ENCODE measurements at regions not wholly inside any gene's neighbourhood (a gene's known extent, or its start where the extent isn't known, plus 50 kb on each side); places are given as distances from the start of the nearest gene placed in this dataset.
A peak's percentile ranks its signal among the peaks of the same experiment; 100 is the strongest.

DNA sequence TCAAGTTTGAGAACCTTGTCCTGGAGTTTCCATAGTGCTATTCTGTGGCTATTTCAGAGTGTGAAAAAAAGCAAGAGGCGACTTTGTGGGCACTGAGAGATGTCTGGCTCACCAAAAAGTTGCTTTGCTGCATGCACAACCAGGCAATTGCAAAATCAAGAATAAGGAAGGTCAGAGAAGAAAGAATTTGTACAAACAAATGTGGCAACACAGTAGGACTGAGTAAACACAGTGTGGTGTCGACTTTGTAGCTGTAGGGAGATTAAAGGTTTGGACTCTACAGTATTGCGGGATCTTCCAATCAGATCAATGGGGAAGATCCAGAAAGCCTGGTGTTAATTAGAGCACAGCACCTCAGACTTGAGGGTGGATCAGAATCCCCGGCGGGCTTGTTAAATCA is 88.1 kb upstream of the PLPP4 start:
- DNase-seq (ENCODE audit: low read depth), result no peak

DNA sequence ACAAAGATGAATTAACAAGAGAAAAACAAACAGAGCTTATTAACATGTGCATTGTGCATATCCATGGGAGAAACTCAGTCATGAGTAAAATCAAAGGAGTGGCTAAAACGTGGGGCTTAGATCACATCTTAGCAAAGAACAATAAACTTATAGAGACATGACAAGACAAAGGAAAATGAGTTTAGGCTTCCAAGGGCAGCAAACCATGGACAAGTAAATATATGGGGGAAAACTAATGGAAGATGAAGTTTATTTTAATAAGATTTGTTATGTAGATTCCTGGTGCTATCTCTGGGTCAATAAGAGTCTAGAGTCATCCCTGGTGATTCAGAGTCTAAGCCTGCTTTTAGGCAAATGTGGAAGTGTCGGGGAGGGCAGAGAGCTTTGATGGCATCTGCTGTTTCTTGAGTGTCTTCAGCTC is 87.2 kb upstream of the PLPP4 start:
- DNase-seq (ENCODE audit: low read depth), result peak; percentile 4

DNA sequence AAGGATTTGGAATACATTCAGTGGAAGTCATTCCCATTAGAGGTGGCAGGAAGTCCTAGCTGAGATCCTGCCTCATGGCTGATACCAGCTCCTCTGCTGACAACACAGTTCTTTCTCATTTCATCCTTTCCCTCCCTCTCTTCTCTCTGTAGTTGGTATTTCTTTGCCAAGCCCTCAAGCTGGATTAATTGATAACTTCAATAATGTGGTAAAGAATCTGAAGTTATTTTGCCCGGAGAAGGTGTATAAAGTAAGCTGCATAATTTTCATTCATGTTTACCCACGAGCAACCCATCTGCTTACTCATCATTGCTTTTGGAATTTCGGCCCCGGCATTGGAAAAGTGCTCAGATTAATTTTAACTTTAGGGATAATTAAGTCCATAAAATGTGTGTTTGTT is 85.2 kb upstream of the PLPP4 start:
- no peak for DNase-seq (ENCODE audit: low read depth)

DNA sequence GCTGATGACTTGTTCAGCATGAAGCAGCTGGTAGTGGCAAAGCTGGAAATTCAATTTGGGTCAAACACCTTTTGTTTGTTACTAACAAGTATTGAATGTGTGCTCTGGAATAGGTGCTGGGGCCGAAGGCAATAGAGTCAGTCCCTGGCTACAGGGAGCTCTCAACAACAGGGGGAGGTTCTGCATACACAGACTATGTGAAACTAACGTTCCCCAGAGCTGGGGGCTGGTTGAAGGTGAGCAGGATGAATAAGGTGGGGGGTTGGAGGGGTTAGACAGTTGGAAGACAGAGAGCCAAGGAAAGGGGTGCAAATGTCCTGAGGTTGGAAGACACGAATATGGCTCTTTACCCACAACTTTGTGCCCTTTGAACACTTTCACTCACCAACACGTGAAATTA is 84.1 kb upstream of the PLPP4 start:
- no peak for DNase-seq (ENCODE audit: low read depth)

DNA sequence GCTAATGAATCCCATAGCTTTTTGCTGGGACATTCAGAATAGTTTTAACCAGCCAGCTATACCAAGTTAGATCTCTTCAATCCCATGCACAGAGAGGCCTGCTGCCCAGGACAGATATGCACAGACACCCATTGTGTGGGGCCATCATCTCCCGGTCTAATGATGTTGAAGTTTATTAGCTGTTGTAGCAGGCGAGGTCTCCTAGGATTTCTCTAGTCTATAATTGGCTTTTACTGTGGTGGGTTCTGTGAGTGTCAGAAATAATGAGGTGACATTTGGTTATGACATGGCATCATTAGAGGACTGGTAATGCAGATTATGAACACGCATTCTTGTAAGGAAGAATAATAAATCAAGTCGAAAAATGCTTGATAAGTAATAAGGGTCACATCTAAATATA is 81.4 kb upstream of the PLPP4 start:
- DNase-seq (ENCODE audit: low read depth), result no peak

DNA sequence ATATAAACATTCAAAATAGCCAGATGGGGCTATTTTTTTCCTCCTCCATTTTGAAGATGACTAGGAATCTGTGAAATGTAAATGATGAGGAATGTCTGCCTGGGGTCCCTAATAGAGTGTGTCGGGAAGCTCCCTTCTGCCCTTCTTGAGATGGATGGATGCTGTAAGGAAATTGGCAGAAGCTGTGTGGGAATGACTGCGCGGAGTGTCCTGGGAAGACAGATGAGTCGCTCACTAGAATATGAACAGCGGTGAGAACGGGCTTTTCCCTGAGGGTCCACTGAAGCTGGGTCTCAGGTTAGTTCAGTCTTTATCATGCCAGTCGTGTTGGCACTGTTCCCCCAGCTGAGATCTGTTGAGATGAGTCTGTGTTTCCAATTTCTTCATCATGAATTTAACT is 75.1 kb upstream of the PLPP4 start:
- DNase-seq (ENCODE audit: low read depth), result no peak

DNA sequence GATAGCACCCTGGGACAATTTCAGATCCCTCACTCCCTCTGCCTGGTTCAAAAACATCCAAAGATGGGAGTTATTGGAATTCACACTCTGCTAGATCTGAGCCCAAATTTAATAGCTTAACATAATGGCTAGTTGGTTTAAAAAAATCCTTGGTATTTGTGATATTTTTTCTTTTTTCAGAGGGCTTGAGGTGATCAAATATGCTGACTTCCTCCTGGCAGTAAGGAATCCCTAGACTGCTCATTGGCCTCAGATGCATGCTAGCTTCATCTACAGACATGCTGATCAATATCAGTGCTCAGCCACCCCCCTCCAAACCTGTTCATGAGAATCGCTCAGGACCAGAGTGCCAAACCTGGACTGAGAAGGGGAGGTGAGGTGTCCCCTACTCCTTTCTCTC is 74.7 kb upstream of the PLPP4 start:
- no peak for DNase-seq (ENCODE audit: low read depth)

DNA sequence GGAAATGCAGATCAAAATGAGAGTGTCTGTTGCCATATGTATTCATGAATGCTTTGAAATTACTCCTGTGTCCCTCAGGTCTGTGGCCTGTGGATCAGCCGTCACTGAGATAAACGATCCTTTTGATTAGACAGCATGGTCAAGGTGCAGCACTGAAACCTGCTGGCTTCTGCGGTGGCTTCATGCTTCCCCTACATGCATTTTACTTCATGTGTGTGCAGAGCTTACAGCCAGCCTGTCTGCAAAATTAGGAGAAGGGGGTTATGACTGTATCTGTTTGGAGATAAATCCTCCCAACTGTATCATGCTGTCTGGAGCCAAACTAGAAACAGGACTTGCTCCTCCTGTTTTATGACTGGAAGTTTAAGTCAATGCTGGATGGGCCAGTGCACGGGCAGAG is 71.0 kb upstream of the PLPP4 start:
- no peak for DNase-seq (ENCODE audit: low read depth)

DNA sequence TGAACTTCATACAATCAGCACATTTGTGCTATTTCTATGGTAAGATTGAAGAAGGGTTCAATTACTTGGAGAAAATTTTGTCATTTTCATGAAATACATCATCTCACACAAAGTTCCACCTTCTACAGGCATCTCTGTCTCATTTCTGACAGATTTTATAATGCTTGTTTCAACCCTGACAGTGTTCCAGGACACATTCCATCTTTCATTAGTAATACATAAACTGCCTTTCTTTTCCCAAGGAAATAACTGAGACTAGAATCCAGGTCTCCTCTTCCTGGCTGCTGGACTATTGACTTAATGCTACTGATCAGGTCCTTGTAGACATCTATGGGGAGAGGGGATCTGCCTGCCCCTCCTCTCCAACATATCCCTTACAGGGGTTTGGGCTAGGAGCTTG is 70.1 kb upstream of the PLPP4 start:
- no peak for DNase-seq (ENCODE audit: low read depth)

DNA sequence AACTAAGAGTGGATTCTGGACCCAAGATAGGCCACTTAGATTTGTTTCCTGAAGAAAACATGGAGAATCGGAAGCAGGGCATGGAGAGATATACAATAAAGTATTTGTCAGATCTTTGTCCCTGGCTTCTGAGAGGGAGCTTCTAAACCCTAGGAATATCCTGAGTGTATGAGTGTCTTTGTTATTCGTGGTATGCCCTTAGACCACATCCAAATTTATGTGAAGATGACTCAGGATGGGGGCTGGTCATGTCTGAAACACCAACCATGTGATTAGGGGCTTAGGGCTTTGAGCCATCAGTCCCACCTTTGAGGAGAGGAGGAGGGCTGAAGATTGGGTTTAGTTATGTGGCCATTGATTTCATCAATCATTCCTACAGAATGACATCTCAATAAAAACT is 69.7 kb upstream of the PLPP4 start:
- DNase-seq (ENCODE audit: low read depth), result peak; percentile 29

DNA sequence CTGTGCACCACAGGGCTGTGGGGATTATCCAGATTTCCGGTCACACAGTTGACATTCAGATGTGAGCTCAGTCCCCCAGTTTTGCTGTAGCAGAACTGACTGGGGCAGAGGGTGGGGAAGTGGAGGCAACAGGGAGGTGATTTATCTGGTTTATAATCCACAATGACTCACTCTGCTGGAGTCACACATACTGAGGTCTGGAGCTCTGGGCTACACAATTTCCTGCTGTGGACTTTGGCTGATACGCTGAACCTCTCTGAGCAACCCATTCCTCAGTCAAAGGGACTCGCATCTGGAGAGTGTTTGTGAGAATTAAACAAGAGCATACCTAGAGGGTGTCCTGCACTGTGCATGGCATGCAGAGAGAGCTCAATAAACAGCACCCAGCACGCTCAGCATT is 64.8 kb upstream of the PLPP4 start:
- no peak for DNase-seq (ENCODE audit: low read depth)

DNA sequence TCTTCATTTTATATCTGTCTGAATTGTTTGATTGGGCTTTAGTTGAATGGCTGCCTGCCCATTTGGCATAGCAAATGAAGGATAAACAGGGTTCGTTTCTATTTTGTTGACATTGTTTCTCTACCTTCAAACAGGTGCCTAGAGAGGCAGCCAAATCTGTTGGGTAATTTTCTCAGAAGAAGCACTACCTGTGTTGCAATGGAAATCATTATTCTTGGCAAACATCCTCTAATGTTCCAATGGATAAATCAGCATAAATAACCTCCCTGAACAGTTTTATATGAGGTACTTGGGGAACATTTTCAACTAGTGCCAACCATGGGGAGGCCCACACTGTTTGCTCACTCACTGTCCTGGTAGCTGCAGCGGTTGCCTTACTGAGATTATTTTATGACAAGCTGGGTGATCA is 64.4 kb upstream of the PLPP4 start:
- no peak for DNase-seq (ENCODE audit: low read depth)

DNA sequence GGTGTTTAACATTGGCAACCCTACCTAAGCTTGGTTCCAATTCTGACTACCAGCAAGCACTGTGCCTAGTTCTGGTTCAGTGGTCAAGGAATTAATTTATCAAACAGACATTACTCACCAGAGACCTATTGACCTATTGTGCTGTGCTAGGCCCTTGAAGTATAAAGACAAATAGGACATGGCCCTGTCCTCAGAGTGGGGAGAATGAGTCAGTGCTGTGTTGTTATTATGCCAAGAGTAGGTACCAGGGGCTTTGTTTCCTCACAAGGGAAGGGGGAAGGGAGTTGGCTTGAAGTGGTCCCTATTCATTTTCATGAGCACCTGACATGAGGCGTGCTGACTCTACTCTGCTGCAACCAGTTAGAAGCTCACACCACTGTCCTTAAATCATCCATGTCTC is 62.6 kb upstream of the PLPP4 start:
- DNase-seq (ENCODE audit: low read depth), result peak; percentile 23

DNA sequence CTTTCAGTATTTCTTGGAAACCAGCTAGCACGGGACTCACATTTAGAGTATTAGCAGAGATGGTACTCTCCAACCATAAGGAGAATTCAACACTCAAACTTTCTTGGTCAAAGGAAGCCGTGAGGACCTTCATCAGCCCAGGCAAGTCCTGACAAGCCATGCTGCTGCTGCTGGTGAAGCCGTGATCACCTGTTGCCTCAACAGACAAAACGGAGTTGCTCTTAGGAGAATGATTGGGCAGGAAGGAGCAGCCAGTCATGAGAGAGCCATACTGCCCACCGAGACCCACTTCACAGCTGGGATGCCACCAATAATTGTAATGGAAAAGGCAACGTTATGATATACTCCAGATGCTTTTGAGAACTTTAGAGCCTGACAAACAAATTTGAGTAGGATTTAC is 60.8 kb upstream of the PLPP4 start:
- DNase-seq (ENCODE audit: low read depth), result no peak

DNA sequence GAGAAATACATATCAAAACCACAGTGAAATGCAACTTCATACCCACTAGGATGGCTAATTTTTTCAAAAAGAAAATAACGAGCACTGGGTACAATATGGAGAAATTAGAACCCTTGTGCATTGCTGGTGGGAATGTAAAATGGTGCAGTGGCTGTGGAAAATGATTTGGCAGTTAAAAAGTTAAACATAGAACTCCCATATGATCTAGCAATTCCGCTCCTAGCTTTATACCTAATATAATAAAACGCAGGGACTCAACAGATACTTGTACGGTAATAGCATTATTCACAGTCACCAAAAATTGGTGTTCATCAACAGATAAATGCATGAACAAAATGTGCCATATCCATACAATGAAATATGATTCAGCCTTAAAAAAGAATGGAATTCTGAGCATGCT is 58.8 kb upstream of the PLPP4 start:
- no peak for DNase-seq (ENCODE audit: low read depth)

DNA sequence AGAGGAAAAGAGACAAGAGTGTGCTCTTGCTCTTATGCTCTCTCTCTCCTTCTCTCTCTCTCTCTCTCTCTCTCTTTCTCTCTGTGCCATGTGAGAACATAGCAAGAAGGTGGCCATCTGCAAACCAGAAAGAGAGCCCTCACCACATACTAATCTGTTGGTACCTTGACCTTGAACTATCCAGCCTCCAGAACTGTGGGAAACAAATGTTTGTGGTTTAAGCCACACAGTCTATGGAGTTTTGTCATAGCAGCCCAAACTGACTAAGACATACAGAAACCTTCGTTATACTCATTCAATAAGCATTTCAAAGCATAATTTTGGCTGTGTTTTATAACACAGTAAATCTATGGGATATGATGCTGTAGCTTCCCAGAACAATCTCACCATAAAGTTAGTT is 56.4 kb upstream of the PLPP4 start:
- peak; percentile 23 for DNase-seq (ENCODE audit: low read depth)

DNA sequence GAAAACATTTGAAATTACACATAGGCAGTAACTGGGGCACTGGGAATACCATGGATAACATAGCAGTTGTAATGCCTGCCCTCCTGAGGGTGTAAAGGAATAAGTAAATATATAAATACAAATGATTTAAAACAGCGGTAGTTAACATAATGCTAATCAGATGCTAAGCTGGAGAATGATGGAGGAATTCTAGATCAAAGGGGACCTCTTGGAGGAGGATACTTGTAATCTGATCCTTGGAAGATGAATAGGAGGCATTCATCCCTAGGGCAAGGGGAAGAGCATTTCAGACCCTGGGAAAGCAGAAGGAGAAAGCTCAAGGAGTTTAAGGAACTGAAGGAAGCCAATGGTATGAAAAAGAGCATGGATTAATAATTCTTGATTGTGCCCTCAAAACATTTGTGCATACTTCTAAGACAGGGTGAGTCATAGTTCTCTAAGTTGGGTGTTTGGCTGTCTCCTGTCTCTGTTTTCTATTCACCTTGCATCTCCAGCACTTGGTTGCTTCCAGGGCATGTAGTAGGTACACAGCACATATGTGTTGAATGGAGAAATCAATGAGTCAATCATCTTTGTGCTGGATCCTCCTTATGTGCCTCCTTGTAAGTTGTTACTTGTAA is 54.8 kb upstream of the PLPP4 start:
- DNase-seq (ENCODE audit: low read depth), result no peak

DNA sequence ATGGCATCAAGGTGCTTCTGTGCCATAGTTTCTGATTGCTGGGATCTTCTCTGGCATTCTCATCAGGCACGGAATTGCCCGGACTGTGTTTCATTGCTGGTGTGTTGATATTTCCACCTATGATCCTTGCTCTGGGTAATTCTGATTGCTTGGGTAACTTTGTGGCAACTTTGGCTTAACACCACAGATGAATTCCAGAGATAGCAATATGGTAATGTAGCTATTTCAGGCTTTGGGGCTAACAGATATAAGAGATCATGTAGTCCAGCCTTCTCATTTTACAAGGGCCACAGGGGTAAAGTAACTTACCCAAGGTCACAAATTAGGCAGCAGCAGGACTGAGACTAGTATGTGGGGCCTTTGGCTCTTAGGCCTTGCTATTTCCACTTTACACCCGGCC is 53.9 kb upstream of the PLPP4 start:
- no peak for DNase-seq (ENCODE audit: low read depth)

DNA sequence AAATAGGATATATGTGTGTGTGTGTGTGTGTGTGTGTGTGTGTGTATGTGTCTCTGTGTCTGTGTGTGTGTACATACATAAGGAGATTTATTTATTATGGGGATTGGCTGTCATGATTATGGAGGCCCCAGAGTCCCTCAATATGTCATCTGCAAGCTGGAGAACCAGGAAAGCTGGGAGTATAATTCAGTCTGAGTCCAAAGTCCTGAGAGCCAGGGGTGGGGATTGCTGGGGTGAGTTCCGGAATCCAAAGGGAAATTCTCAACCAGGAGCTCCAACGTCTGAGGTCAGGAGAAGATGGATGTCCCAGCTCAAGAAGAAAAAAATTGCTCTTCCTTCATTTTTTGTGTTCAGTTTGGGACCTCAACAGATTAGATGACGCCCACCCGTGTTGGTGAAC is 50.7 kb upstream of the PLPP4 start:
- no peak for DNase-seq (ENCODE audit: low read depth)
